OCI-LY1 (cell line): ENCODE measurements at regions not wholly inside any gene's neighbourhood (a gene's known extent, or its start where the extent isn't known, plus 50 kb on each side); places are given as distances from the start of the nearest gene placed in this dataset.
A peak's percentile ranks its signal among the peaks of the same experiment; 100 is the strongest.

Experiments
- H2AFZ ChIP-seq: fragments of 200-600 bp; sonication (generic), shearing (Covaris generic); 2 replicates; pipeline ENCODE4 v1.6.0; 2014; ENCODE audit warnings: antibody characterized with exemption, mild to moderate bottlenecking, low read length
- H3F3A ChIP-seq: fragments of 200-600 bp; sonication (generic), shearing (Covaris generic); 2 replicates; pipeline ENCODE4 v1.6.0; 2014; ENCODE audit warnings: mild to moderate bottlenecking, antibody characterized with exemption, low read length, moderate library complexity; ENCODE audit not compliant: insufficient read depth
- H3K27ac ChIP-seq: fragments of 200-600 bp; sonication (generic); 2 replicates; pipeline ENCODE4 v1.5.1; 2014; ENCODE audit warnings: low read length, mixed run types, mild to moderate bottlenecking, low read depth; ENCODE audit not compliant: poor library complexity, severe bottlenecking
- H3K27me3 ChIP-seq: fragments of 200-600 bp; sonication (generic); 2 replicates; pipeline ENCODE4 v1.6.0; 2014; ENCODE audit warnings: antibody characterized with exemption, mild to moderate bottlenecking, low read length, moderate library complexity; ENCODE audit not compliant: insufficient read depth
- H3K36me3 ChIP-seq: fragments of 200-600 bp; sonication (generic); 2 replicates; pipeline ENCODE4 v1.6.1; 2014; ENCODE audit warnings: mild to moderate bottlenecking, antibody characterized with exemption, low read length, moderate library complexity, mixed read lengths; ENCODE audit not compliant: insufficient read depth
- H3K4me1 ChIP-seq: fragments of 200-600 bp; sonication (generic); 2 replicates; pipeline ENCODE4 v1.5.1; 2014; ENCODE audit warnings: mild to moderate bottlenecking, low read length, moderate library complexity; ENCODE audit not compliant: insufficient read depth, severe bottlenecking
- H3K4me2 ChIP-seq: fragments of 200-600 bp; sonication (generic), shearing (Covaris generic); 2 replicates; pipeline ENCODE4 v1.6.1; 2014; ENCODE audit warnings: low read length
- H3K4me3 ChIP-seq: fragments of 200-600 bp; sonication (generic); 2 replicates; pipeline ENCODE4 v1.5.1; 2014; ENCODE audit warnings: low read length, low read depth, mild to moderate bottlenecking, mixed read lengths; ENCODE audit not compliant: poor library complexity, severe bottlenecking
- H3K79me2 ChIP-seq: fragments of 200-600 bp; shearing (Covaris generic); 2 replicates; pipeline ENCODE4 v1.6.1; 2016; ENCODE audit warnings: mixed run types, low read length, mixed read lengths; ENCODE audit not compliant: insufficient read depth
- H3K9ac ChIP-seq: fragments of 200-600 bp; sonication (generic), shearing (Covaris generic); 2 replicates; pipeline ENCODE4 v1.6.1; 2014; ENCODE audit warnings: mild to moderate bottlenecking, low read length, mixed read lengths
- H3K9me2 ChIP-seq: fragments of 200-600 bp; sonication (generic), shearing (Covaris generic); 2 replicates; pipeline ENCODE4 v1.6.1; 2014; ENCODE audit warnings: low read depth, mild to moderate bottlenecking, low read length, mixed read lengths
- H3K9me3 ChIP-seq: fragments of 200-600 bp; shearing (Covaris generic); 2 replicates; pipeline ENCODE4 v1.6.1; 2014; ENCODE audit warnings: low read length, mixed read lengths
- H4K20me1 ChIP-seq: fragments of 200-600 bp; sonication (generic), shearing (Covaris generic); 2 replicates; pipeline ENCODE4 v1.6.0; 2016; ENCODE audit warnings: mild to moderate bottlenecking, low read length; ENCODE audit not compliant: insufficient read depth
- EZH2 ChIP-seq: fragments of 200-600 bp; sonication (generic), shearing (Covaris generic); IDR thresholded peaks from 2 replicates; pipeline ENCODE4 v1.8.0; 2017; ENCODE audit warnings: borderline replicate concordance, mixed run types, mild to moderate bottlenecking, antibody characterized with exemption, low read length, moderate library complexity, mixed read lengths
- TF ChIP-seq, protein P1 (sequence below): fragments of 200-600 bp; sonication (generic), shearing (Covaris generic); IDR thresholded peaks from 2 replicates; pipeline ENCODE4 v1.5.1; 2017; ENCODE audit warnings: mild to moderate bottlenecking, antibody characterized with exemption, low read length, moderate library complexity, mixed read lengths

DNA sequence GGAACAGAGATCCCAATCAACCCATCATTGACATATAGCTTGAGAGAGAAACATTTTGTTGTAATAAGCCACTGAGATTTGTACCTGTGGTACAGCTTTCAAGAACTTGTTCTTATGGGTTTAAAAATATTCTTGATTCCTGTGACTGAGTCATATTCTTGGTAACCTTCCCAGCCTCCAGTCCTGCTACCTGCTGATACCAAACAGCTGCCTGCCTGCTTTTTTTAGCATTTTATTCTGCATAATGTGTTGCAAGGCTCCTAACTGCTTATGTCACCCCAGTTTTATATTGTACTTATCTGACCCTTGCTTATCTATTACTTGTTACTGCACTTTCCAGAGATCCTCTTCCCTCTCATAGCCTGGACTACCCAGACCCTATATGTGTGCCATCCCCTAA, 349.3 kb upstream of the SOX2 start:
- Histone ChIP-seq H3K79me2 (peaks cover 49% of the 10 kb centered on the region; the same call in 1 of the 2 replicates), H3K4me3 (peak overlapping the region; percentile 62), H2AFZ (no peak overlapping the region), H3K4me2 (peak overlapping the region; percentile 54), H3K9me2 (no peaks in the 10 kb centered on the region), H3F3A (0 out of 2 replicates have a peak, but pooled peaks cover 3% of the 10 kb centered on the region), H3K9ac (peak overlapping the region; percentile 17; the same call in 1 of the 2 replicates), H3K27me3 (no peaks in the 10 kb centered on the region), H3K27ac (peak overlapping the region; percentile 90), H3K36me3 (peaks cover 6% of the 10 kb centered on the region; the same call in 1 of the 2 replicates), H3K9me3 (0 out of 2 replicates have a peak, but pooled peaks cover 3% of the 10 kb centered on the region), H3K4me1 (peaks cover 88% of the 10 kb centered on the region), H4K20me1 (no peaks in the 10 kb centered on the region)
- TF ChIP-seq, protein P1, sequence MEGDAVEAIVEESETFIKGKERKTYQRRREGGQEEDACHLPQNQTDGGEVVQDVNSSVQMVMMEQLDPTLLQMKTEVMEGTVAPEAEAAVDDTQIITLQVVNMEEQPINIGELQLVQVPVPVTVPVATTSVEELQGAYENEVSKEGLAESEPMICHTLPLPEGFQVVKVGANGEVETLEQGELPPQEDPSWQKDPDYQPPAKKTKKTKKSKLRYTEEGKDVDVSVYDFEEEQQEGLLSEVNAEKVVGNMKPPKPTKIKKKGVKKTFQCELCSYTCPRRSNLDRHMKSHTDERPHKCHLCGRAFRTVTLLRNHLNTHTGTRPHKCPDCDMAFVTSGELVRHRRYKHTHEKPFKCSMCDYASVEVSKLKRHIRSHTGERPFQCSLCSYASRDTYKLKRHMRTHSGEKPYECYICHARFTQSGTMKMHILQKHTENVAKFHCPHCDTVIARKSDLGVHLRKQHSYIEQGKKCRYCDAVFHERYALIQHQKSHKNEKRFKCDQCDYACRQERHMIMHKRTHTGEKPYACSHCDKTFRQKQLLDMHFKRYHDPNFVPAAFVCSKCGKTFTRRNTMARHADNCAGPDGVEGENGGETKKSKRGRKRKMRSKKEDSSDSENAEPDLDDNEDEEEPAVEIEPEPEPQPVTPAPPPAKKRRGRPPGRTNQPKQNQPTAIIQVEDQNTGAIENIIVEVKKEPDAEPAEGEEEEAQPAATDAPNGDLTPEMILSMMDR = no peak
- TF ChIP-seq EZH2 = no peak

DNA sequence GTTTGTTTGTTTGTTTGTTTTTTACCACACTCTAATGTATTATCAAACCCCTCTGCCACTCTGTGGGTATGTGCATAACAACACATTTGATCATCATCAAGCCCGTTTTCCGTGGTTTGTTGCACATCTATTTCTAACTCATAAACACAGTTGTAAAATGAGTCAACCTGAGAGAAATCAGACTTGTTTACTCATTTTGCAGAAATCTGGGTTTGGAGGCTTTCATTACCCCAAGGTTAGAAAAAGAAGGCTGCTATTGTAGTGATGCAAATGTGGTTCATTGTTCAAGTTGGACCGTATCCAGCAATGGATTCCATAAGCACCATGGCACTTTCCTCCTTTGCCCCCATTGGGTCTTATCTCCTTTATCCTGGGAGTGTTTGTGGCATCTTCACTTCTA, 353.2 kb upstream of the SOX2 start:
- Histone ChIP-seq H3K4me1 (peaks cover 80% of the 10 kb centered on the region), H3K9me3 (no peaks in the 10 kb centered on the region), H2AFZ (no peak overlapping the region), H3K9me2 (no peaks in the 10 kb centered on the region), H3K79me2 (peaks cover 22% of the 10 kb centered on the region; the same call in 1 of the 2 replicates), H3K4me2 (peak overlapping the region; percentile 54; the same call in 1 of the 2 replicates), H4K20me1 (no peaks in the 10 kb centered on the region), H3K9ac (no peak overlapping the region; the same call in 1 of the 2 replicates), H3K36me3 (no peaks in the 10 kb centered on the region), H3K27me3 (no peaks in the 10 kb centered on the region), H3K4me3 (peak overlapping the region; percentile 62), H3F3A (no peaks in the 10 kb centered on the region), H3K27ac (peak overlapping the region; percentile 90)
- no peak for TF ChIP-seq EZH2
- TF ChIP-seq, protein P1 = no peak

DNA sequence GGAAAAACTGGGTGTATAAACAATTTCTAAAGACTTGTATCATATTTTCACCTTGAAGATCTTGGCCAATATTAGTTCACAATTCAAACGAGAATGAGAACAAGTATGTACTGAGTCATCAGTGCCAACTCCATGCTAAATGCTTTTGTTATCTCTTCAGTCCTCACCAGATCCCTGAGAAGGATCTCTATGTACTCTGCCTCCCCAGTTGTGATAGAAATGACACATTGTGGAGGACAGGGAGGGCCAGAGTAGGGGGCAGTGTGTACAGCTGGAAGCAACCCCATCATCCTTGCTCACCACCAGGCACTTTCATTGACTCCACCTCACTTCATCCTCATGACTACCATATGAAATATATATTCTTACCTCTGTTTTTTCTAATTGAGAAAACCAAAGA, 353.7 kb upstream of the SOX2 start:
- peaks cover 21% of the 10 kb centered on the region; the same call in 1 of the 2 replicates for H3K79me2 ChIP-seq
- H3K9me3 ChIP-seq = no peaks in the 10 kb centered on the region
- TF ChIP-seq, protein P1 = no peak
- TF ChIP-seq EZH2 = no peak
- no peak overlapping the region; the same call in 1 of the 2 replicates for H3K4me2 ChIP-seq
- no peaks in the 10 kb centered on the region for H3K9me2 ChIP-seq
- no peaks in the 10 kb centered on the region for H3F3A ChIP-seq
- H3K4me1 ChIP-seq = peaks cover 75% of the 10 kb centered on the region
- H4K20me1 ChIP-seq = no peaks in the 10 kb centered on the region
- no peak overlapping the region for H3K4me3 ChIP-seq
- H3K9ac ChIP-seq = no peak overlapping the region
- peak overlapping the region; percentile 90 for H3K27ac ChIP-seq
- no peaks in the 10 kb centered on the region for H3K36me3 ChIP-seq
- no peak overlapping the region for H2AFZ ChIP-seq
- H3K27me3 ChIP-seq = no peaks in the 10 kb centered on the region
